Endothelial cell of umbilical vein (primary cell): ENCODE measurements at regions not wholly inside any gene's neighbourhood (a gene's known extent, or its start where the extent isn't known, plus 50 kb on each side); places are given as distances from the start of the nearest gene placed in this dataset.

ENCODE experiments used
- BruUV-seq: library from RNA; stranded (reverse); fragments of 400-500 nt; replicated peaks from 2 replicates; lab custom pipeline; 2021; lab: Mats Ljungman, UMichigan
- CTCF ChIA-PET: fragments of 300-600, 350-600 bp; sonication (Branson Sonifier 250); formaldehyde crosslinking; loops from one replicate; lab custom pipeline; 2021; ENCODE audit warnings: antibody characterized with exemption, inconsistent platforms; lab: Charles Lee
- POLR2A ChIA-PET: fragments of 300-600, 350-600 bp; sonication (Branson Sonifier 250); formaldehyde crosslinking; loops from one replicate; lab custom pipeline; 2021; ENCODE audit warnings: antibody characterized with exemption, inconsistent platforms; lab: Charles Lee
- DNase-seq: peaks from one replicate; pipeline ENCODE4 v3.0.0-alpha.2; 2011; ENCODE audit warnings: low read depth, low spot score
- FAIRE-seq: peaks from 2 replicates; lab custom pipeline; 2011; peaks lifted over from hg19 to GRCh38; lab: Jason Lieb, UNC
- H2AFZ ChIP-seq: 2 replicates; pipeline ENCODE4 v1.6.0; 2012; ENCODE audit warnings: low read depth, low read length, control low read depth, inconsistent platforms
- H3K27ac ChIP-seq: 2 replicates; pipeline ENCODE4 v1.5.1; 2011; ENCODE audit warnings: low read depth, mild to moderate bottlenecking, control low read depth, low read length, moderate library complexity; ENCODE audit not compliant: insufficient read depth
- H3K27me3 ChIP-seq, 2 experiments: 2 replicates each; pipeline versions ENCODE4 v1.6.0 to v1.6.1; 2011; ENCODE audit warnings: low read length in 2 of 2, mixed read lengths in 1 of 2; ENCODE audit not compliant: control insufficient read depth in 2 of 2, insufficient read depth in 2 of 2
- H3K36me3 ChIP-seq, 2 experiments: 2 replicates in 1 of 2; 3 replicates in 1 of 2; pipeline ENCODE4 v1.5.1; 2011; ENCODE audit warnings: low read length in 2 of 2, mild to moderate bottlenecking in 1 of 2, moderate library complexity in 1 of 2; ENCODE audit not compliant: control insufficient read depth in 2 of 2, insufficient read depth in 2 of 2; ENCODE audit errors: extremely low read depth in 1 of 2
- H3K4me1 ChIP-seq: 3 replicates; pipeline ENCODE4 v1.5.1; 2011; ENCODE audit warnings: mild to moderate bottlenecking, low read length; ENCODE audit not compliant: control insufficient read depth, insufficient read depth; ENCODE audit errors: extremely low read depth
- H3K4me2 ChIP-seq: 2 replicates; pipeline ENCODE4 v1.6.1; 2011; ENCODE audit warnings: low read length, control low read depth, mixed read lengths; ENCODE audit not compliant: insufficient read depth
- H3K4me3 ChIP-seq, 3 experiments: fragments of 200-600 bp in 1 of 3; sonication (generic), shearing (Covaris generic) in 1 of 3; replicated peaks in 1 of 3; 2 replicates each; pipeline ENCODE4 v1.5.1; 2011 to 2016; ENCODE audit warnings: control low read depth in 3 of 3, low read length in 3 of 3, mild to moderate bottlenecking in 2 of 3, inconsistent platforms in 1 of 3, low read depth in 1 of 3, moderate library complexity in 1 of 3; ENCODE audit not compliant: insufficient read depth in 1 of 3
- H3K79me2 ChIP-seq: 2 replicates; pipeline ENCODE4 v1.6.0; 2012; ENCODE audit warnings: low read length, inconsistent platforms; ENCODE audit not compliant: control insufficient read depth, insufficient read depth
- H3K9ac ChIP-seq: replicated peaks from 2 replicates; pipeline ENCODE3; 2011; ENCODE audit warnings: low read length, control low read depth; ENCODE audit not compliant: insufficient read depth; ENCODE audit errors: extremely low read depth
- H3K9me1 ChIP-seq: replicated peaks from 3 replicates; pipeline ENCODE4 v1.6.0; 2011; ENCODE audit warnings: mild to moderate bottlenecking, low read length; ENCODE audit not compliant: control insufficient read depth, insufficient read depth; ENCODE audit errors: extremely low read depth
- H3K9me3 ChIP-seq: replicated peaks from 2 replicates; pipeline ENCODE4 v1.5.1; 2012; ENCODE audit warnings: low read length, inconsistent platforms; ENCODE audit not compliant: control insufficient read depth, insufficient read depth
- H4K20me1 ChIP-seq: replicated peaks from 2 replicates; pipeline ENCODE3; 2011; ENCODE audit warnings: mild to moderate bottlenecking, low read length; ENCODE audit not compliant: control insufficient read depth, insufficient read depth; ENCODE audit errors: extremely low read depth
- EZH2 ChIP-seq: IDR thresholded peaks from 2 replicates; pipeline ENCODE4 v1.6.1; 2012; ENCODE audit warnings: borderline replicate concordance, low read depth, mild to moderate bottlenecking, moderate library complexity, low read length, inconsistent platforms; ENCODE audit not compliant: severe bottlenecking
- FOS ChIP-seq: IDR thresholded peaks from 2 replicates; pipeline ENCODE4 v1.6.1; 2011; ENCODE audit warnings: mild to moderate bottlenecking, low read length, moderate library complexity, borderline replicate concordance; ENCODE audit not compliant: insufficient read depth
- GATA2 ChIP-seq: IDR thresholded peaks from 2 replicates; pipeline ENCODE4 v1.7.0; 2011; ENCODE audit warnings: low read depth, mild to moderate bottlenecking, moderate library complexity, mixed read lengths, low read length; ENCODE audit not compliant: insufficient read length, insufficient read depth
- JUN ChIP-seq: IDR thresholded peaks from 2 replicates; pipeline ENCODE4 v1.6.1; 2011; ENCODE audit warnings: borderline replicate concordance, low read depth; ENCODE audit not compliant: insufficient read length, insufficient read depth
- MYC ChIP-seq: IDR thresholded peaks from one replicate; pipeline ENCODE4 v1.6.1; 2011; ENCODE audit warnings: mild to moderate bottlenecking, low read depth, low read length
- POLR2A ChIP-seq: IDR thresholded peaks from 2 replicates; pipeline ENCODE4 v1.6.1; 2012; ENCODE audit warnings: low read depth, mild to moderate bottlenecking, control low read depth, low read length
- POLR2AphosphoS5 ChIP-seq: IDR thresholded peaks from 2 replicates; pipeline ENCODE4 v1.6.1; 2012; ENCODE audit warnings: low read depth, mild to moderate bottlenecking, control low read depth, low read length, moderate library complexity; ENCODE audit not compliant: insufficient read depth
- dilution Hi-C: fragments of 300-500 bp; cut with MboI; formaldehyde crosslinking; loops from one replicate; pipeline ENCODE4 v1.15.0; 2019; ENCODE audit warnings: low sequenced_read_pairs; ENCODE audit not compliant: extremely low pct_ligation_motif_present
- intact Hi-C: fragments of 100-400 bp; cut with micrococcal nuclease; formaldehyde crosslinking; loops from one replicate; pipeline ENCODE4 v1.10.0; 2022
- TF ChIP-seq, protein P1 (sequence below), 2 donors: IDR thresholded peaks; 1 replicate in 1 of 2; 2 replicates in 1 of 2; pipeline ENCODE4 v1.5.1; 2011; ENCODE audit warnings: low read length in 2 of 2, mild to moderate bottlenecking in 2 of 2, moderate library complexity in 2 of 2, control low read depth in 1 of 2, inconsistent platforms in 1 of 2, low read depth in 1 of 2; ENCODE audit not compliant: insufficient read depth in 1 of 2; ENCODE audit errors: extremely low read depth in 1 of 2
- TF ChIP-seq, protein P2 (sequence below): IDR thresholded peaks from 2 replicates; pipeline ENCODE4 v1.6.1; 2011; ENCODE audit not compliant: insufficient read depth, insufficient read length

DNA sequence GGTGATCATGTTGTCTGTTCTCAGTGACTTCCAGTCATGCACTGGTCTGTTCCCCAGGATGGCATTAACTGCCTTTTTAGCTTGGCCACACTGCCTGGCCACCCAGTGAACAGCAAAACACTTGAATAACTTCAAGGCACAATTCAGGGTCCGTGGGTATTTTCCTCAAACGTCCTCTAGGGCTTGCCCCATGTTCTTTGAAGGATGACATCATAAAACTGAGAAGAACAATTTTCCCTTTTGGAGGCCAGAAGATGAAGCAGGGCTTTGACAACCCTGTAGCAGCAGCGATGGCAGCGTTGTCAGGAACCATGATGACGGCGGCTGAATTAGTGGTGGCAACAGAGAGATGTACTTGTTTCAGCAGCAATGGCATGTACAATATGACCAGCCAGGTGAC is 465.9 kb upstream of the ONECUT1 start:
- DNase-seq (no peak), FAIRE-seq (no peak)
- BruUV-seq: no TSS peak
- H3K9me3 ChIP-seq: no peaks in the 10 kb centered on the region
- H3K79me2 ChIP-seq: no peaks in the 10 kb centered on the region
- H3K9me1 ChIP-seq: no peaks in the 10 kb centered on the region
- H3K4me2 ChIP-seq: no peak overlapping the region
- H2AFZ ChIP-seq: no peak overlapping the region
- CTCF ChIA-PET: no interaction called here
- H3K4me1 ChIP-seq: no peaks in the 10 kb centered on the region
- H3K4me3 ChIP-seq: no peak overlapping the region
- H3K27ac ChIP-seq: no peak overlapping the region
- H3K27me3 ChIP-seq: no peaks in the 10 kb centered on the region
- dilution Hi-C loops: no loop called here
- TF ChIP-seq GATA2 (no peak), EZH2 (no peak), POLR2A (no peak), POLR2AphosphoS5 (no peak), FOS (no peak), MYC (no peak), JUN (no peak)
- TF ChIP-seq, protein P1, sequence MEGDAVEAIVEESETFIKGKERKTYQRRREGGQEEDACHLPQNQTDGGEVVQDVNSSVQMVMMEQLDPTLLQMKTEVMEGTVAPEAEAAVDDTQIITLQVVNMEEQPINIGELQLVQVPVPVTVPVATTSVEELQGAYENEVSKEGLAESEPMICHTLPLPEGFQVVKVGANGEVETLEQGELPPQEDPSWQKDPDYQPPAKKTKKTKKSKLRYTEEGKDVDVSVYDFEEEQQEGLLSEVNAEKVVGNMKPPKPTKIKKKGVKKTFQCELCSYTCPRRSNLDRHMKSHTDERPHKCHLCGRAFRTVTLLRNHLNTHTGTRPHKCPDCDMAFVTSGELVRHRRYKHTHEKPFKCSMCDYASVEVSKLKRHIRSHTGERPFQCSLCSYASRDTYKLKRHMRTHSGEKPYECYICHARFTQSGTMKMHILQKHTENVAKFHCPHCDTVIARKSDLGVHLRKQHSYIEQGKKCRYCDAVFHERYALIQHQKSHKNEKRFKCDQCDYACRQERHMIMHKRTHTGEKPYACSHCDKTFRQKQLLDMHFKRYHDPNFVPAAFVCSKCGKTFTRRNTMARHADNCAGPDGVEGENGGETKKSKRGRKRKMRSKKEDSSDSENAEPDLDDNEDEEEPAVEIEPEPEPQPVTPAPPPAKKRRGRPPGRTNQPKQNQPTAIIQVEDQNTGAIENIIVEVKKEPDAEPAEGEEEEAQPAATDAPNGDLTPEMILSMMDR (IDR thresholded peaks at IDR 0.05; ENCODE audit: extremely low read depth in 1 of 2, insufficient read depth in 1 of 2, low read depth in 1 of 2, low read length in 2 of 2): no peak
- TF ChIP-seq, protein P2, sequence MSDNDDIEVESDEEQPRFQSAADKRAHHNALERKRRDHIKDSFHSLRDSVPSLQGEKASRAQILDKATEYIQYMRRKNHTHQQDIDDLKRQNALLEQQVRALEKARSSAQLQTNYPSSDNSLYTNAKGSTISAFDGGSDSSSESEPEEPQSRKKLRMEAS: no peak
- intact Hi-C loops: no loop called here
- H3K9ac ChIP-seq: no peak overlapping the region
- POLR2A ChIA-PET: no interaction called here
- no peaks in the 10 kb centered on the region for H4K20me1 ChIP-seq
- no peaks in the 10 kb centered on the region for H3K36me3 ChIP-seq
